ENCODE measurements at regions not wholly inside any gene's neighbourhood (a gene's known extent, or its start where the extent isn't known, plus 50 kb on each side); places are given as distances from the start of the nearest gene placed in this dataset.

DNA sequence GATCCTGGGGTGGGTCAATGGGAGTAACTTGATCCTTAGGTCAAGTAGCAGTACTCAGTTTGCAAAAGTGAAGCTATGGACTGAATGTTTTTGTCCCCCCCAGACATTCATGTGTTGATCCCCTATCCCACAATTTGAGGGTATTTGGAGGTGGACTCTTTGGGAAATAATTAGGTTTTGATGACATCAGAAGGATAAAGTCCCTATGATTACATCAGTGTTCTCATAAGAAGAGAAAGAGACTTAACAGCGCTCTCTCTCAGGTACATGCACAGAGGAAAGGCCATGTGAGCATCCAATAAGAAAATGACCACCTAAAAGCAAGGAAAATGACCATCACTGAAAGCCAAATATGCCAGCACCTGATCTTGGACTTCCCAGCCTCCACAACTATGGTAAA lies 550.8 kb downstream of the FOXG1 start:
- ATAC-seq (no peak), FAIRE-seq (no peak), DNase-seq (ENCODE audit: extremely low read depth in 1 of 4, low spot score in 3 of 4) (no peak)
- Histone ChIP-seq H3K79me2 (ENCODE audit: control insufficient read depth, insufficient read depth, low read length) (no peaks in the 10 kb centered on the region), H3K27ac (ENCODE audit: extremely low read depth, low read depth, low read length) (no peak overlapping the region), H3K36me3 (ENCODE audit: control insufficient read depth, insufficient read depth, low read length) (no peaks in the 10 kb centered on the region), H4K20me1 (replicated peaks; ENCODE audit: control insufficient read depth, insufficient read depth, low read length) (no peaks in the 10 kb centered on the region), H3K9me3 (replicated peaks; ENCODE audit: control insufficient read depth, insufficient read depth, low read depth, low read length) (no peaks in the 10 kb centered on the region), H3K9ac (ENCODE audit: insufficient read depth in 1 of 2, low read depth in 2 of 2, low read length in 2 of 2) (no peak overlapping the region), H3K9me1 (ENCODE audit: control insufficient read depth, insufficient read depth, low read length) (no peaks in the 10 kb centered on the region), H3K4me2 (ENCODE audit: insufficient read depth, low read length) (no peak overlapping the region), H3K4me1 (replicated peaks in 1 of 2; ENCODE audit: control insufficient read depth in 2 of 2, insufficient read depth in 2 of 2, low read length in 2 of 2) (no peaks in the 10 kb centered on the region), H3K4me3 (no peak overlapping the region), H2AFZ (ENCODE audit: low read depth, low read length) (no peak overlapping the region), H3K27me3 (ENCODE audit: control insufficient read depth in 2 of 2, insufficient read depth in 2 of 2, low read length in 2 of 2) (no peaks in the 10 kb centered on the region)
- in situ Hi-C loops (cut with MboI) = no loop called here
- BruUV-seq (replicated peaks) = no TSS peak
- no peak for TF ChIP-seq ZNF253 (CRISPR knock-in tag; conservative IDR thresholded peaks at IDR 0.05)
- no peak for TF ChIP-seq ZNF124 (CRISPR knock-in tag; IDR thresholded peaks at IDR 0.05)
- no peak for TF ChIP-seq ZBTB26 (CRISPR knock-in tag; IDR thresholded peaks at IDR 0.05)
- TF ChIP-seq GABPA (tag; conservative IDR thresholded peaks at IDR 0.05; ENCODE audit: low read depth) = no peak
- intact Hi-C loops (cut with micrococcal nuclease) = no loop called here
- WGBS (ENCODE audit: insufficient coverage, low coverage, missing lambda C conversion rate) = 0% methylated on average over 1 of the region's 1 CpG
- CTCF ChIA-PET (ENCODE audit: low intra/inter-chr PET ratio) = no interaction called here
- POLR2A ChIA-PET = interaction anchor here (0.7 kb wide), 1 partner anchor 142 kb away, joined by 3 read pairs; no protein-coding TSS in a partner anchor

DNA sequence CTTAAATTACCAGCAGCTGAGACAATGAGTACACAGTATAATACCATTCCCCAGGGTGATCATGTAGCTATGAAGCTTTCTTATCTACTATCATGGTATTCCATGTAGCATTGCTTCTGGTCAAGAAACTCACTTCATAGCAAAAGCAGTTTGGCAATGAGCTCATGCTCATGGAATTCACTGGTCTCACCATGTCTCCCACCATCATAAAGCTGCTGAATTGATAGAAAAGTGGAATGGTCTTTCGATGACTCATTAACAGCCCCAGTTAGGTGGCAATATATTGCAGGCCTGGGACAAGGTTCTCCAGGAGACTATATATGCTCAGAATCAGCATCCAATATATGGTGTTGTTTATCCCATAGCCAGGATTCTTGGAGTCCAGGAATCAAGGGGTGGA lies 553.7 kb downstream of the FOXG1 start:
- no TSS peak for BruUV-seq (replicated peaks)
- Histone ChIP-seq H3K27ac (ENCODE audit: extremely low read depth, low read depth, low read length) (no peak overlapping the region), H3K27me3 (ENCODE audit: control insufficient read depth in 2 of 2, insufficient read depth in 2 of 2, low read length in 2 of 2) (no peaks in the 10 kb centered on the region), H3K4me2 (ENCODE audit: insufficient read depth, low read length) (no peak overlapping the region), H4K20me1 (replicated peaks; ENCODE audit: control insufficient read depth, insufficient read depth, low read length) (no peaks in the 10 kb centered on the region), H3K9me3 (replicated peaks; ENCODE audit: control insufficient read depth, insufficient read depth, low read depth, low read length) (no peaks in the 10 kb centered on the region), H3K4me1 (replicated peaks in 1 of 2; ENCODE audit: control insufficient read depth in 2 of 2, insufficient read depth in 2 of 2, low read length in 2 of 2) (no peaks in the 10 kb centered on the region), H3K4me3 (no peak overlapping the region), H2AFZ (ENCODE audit: low read depth, low read length) (no peak overlapping the region), H3K36me3 (ENCODE audit: control insufficient read depth, insufficient read depth, low read length) (no peaks in the 10 kb centered on the region), H3K9ac (ENCODE audit: insufficient read depth in 1 of 2, low read depth in 2 of 2, low read length in 2 of 2) (no peak overlapping the region), H3K9me1 (ENCODE audit: control insufficient read depth, insufficient read depth, low read length) (no peaks in the 10 kb centered on the region), H3K79me2 (ENCODE audit: control insufficient read depth, insufficient read depth, low read length) (no peaks in the 10 kb centered on the region)
- WGBS (ENCODE audit: insufficient coverage, low coverage, missing lambda C conversion rate) = 0% methylated on average over 1 of the region's 1 CpG
- no peak for DNase-seq (ENCODE audit: extremely low read depth in 1 of 4, low spot score in 3 of 4)
- FAIRE-seq = no peak
- intact Hi-C loops (cut with micrococcal nuclease) (no loop called here), in situ Hi-C loops (cut with MboI) (no loop called here)
- no peak for ATAC-seq
- CTCF ChIA-PET (ENCODE audit: low intra/inter-chr PET ratio) = no interaction called here
- POLR2A ChIA-PET = interaction anchor here (0.7 kb wide), 1 partner anchor 144 kb away, joined by 5 read pairs; no protein-coding TSS in a partner anchor
- TF ChIP-seq ZZZ3 (IDR thresholded peaks at IDR 0.05) = no peak
- TF ChIP-seq, protein P1, sequence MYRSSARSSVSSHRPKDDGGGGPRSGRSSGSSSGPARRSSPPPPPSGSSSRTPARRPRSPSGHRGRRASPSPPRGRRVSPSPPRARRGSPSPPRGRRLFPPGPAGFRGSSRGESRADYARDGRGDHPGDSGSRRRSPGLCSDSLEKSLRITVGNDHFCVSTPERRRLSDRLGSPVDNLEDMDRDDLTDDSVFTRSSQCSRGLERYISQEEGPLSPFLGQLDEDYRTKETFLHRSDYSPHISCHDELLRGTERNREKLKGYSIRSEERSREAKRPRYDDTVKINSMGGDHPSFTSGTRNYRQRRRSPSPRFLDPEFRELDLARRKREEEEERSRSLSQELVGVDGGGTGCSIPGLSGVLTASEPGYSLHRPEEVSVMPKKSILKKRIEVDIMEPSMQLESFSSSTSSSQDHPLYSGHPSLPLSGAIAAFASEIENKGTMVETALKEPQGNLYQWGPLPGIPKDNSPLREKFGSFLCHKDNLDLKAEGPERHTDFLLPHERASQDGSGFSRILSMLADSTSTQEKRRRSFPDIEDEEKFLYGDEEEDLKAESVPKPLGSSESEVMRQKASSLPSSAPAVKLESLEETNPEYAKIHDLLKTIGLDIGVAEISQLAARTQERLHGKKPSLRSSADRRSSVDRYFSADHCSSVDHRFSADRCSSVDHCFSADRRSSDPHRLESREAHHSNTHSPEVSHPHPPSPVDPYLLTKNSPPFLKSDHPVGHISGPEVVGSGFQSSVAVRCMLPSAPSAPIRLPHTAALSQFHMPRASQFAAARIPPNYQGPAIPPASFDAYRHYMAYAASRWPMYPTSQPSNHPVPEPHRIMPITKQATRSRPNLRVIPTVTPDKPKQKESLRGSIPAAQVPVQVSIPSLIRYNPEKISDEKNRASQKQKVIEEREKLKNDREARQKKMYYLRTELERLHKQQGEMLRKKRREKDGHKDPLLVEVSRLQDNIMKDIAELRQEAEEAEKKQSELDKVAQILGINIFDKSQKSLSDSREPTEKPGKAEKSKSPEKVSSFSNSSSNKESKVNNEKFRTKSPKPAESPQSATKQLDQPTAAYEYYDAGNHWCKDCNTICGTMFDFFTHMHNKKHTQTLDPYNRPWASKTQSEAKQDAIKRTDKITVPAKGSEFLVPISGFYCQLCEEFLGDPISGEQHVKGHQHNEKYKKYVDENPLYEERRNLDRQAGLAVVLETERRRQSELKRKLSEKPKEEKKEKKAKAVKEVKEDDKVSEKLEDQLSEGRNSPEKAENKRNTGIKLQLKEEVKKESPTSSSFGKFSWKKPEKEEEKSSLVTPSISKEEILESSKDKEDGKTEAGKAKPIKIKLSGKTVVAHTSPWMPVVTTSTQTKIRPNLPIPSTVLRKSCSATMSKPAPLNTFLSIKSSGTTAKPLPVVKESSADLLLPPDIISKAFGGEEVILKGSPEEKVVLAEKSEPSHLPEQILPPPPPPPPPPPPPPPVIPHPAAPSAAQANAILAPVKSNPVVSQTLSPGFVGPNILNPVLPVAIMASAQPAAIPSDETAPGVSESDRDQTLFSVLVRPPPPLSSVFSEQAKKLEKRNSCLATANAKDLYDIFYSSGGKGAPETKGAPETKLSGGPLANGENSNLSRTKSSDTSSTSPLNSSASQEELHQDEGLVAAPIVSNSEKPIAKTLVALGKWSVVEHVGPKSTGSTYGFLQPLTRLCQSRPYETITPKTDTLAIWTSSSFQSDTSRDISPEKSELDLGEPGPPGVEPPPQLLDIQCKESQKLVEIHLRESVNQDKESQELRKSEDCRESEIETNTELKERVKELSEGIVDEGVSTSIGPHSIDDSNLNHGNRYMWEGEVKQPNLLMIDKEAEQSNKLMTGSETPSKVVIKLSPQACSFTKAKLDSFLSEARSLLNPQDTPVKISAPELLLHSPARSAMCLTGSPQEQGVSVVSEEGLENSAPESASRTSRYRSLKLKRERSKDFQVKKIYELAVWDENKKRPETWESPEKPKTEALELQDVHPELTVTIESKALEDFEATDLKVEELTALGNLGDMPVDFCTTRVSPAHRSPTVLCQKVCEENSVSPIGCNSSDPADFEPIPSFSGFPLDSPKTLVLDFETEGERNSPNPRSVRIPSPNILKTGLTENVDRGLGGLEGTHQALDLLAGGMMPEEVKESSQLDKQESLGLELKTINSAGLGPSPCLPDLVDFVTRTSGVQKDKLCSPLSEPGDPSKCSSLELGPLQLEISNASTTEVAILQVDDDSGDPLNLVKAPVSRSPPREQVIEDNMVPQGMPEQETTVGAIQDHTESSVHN (IDR thresholded peaks at IDR 0.05; ENCODE audit: borderline replicate concordance in 1 of 2, low read depth in 1 of 2) = no peak
